ENCODE measurements at regions not wholly inside any gene's neighbourhood (a gene's known extent, or its start where the extent isn't known, plus 50 kb on each side); places are given as distances from the start of the nearest gene placed in this dataset.
A peak's percentile ranks its signal among the peaks of the same experiment; 100 is the strongest.
"Not testable (repeated sequence)": the region's sequence is repeated elsewhere in the genome, so short reads cannot be mapped to it uniquely, and the experiment has no call there.

DNA sequence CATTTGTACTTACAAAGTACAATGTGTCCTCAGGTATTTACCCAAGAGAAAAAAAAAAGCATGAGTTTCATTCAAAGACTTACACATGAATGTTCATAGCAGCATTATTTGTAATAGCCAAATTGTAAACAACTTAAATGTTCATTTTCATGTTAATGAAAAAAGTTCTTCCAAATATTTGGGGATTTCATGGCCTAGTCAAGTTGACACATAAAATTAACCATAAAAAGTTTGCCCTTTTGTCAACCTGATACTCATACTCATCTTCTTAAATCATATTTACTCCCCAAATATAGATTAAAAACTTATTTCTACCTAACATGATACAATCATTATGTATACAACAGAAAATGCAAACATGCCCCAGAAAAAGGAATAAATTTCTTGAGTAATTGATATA is 112.5 kb upstream of the EMCN start:
- Mint-ChIP-seq H3K9me3 (peaks cover 5% of the 10 kb centered on the region), H3K27ac (no peak overlapping the region), H3K27me3 (peaks cover under 1% of the 10 kb centered on the region), H3K36me3 (no peaks in the 10 kb centered on the region), H3K4me3 (no peak overlapping the region), H3K4me1 (no peaks in the 10 kb centered on the region)
- DNase-seq (ENCODE audit: low spot score in 2 of 2): no peak
- ATAC-seq (ENCODE audit: low read depth): no peak

DNA sequence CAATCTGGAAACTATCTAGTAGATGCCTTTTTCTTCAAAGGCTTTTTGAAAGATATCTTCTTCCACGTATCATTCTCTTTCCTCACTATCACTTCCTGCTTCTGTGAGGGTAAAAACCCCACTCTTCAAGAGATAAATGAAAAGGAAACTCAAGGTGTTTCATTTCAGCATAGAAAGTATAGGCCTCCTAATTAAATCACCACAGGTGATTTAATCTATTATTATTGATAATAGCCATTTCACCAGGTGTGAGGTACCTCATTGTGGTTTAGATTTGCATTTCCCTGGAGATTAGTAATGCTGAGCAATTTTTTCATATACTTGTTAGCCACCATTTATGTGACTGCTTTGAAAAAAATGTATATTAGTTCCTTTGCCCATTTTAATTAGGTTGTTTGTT is 92.0 kb upstream of the EMCN start:
- no peak for DNase-seq (ENCODE audit: low spot score in 2 of 2)
- Mint-ChIP-seq H3K4me3 (no peak overlapping the region), H3K9me3 (no peaks in the 10 kb centered on the region), H3K27me3 (no peaks in the 10 kb centered on the region), H3K36me3 (no peaks in the 10 kb centered on the region), H3K4me1 (peaks cover 4% of the 10 kb centered on the region), H3K27ac (no peak overlapping the region)
- no peak for ATAC-seq (ENCODE audit: low read depth)

DNA sequence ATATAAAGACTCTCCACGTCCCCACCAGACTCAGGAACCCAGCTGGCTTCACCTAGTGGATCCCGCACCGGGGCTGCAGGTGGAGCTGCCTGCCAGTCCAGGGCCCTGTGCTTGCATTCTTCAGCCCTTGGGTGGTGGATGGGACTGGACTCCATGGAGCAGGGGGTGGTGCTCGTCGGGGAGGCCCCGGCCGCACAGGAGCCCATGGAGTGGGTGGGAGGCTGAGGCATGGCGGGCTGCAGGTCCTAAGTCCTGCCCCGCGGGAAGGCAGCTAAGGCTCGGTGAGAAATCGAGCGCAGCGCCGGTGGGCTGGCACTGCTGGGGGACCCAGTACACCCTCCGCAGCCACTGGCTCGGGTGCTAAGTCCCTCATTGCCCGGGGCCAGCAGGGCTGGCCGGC is 90.8 kb upstream of the EMCN start:
- H3K4me3 Mint-ChIP-seq; H3K27ac Mint-ChIP-seq; ATAC-seq (ENCODE audit: low read depth); H3K27me3 Mint-ChIP-seq; DNase-seq (ENCODE audit: low spot score in 2 of 2); H3K36me3 Mint-ChIP-seq; H3K4me1 Mint-ChIP-seq; H3K9me3 Mint-ChIP-seq: not testable (repeated sequence)

DNA sequence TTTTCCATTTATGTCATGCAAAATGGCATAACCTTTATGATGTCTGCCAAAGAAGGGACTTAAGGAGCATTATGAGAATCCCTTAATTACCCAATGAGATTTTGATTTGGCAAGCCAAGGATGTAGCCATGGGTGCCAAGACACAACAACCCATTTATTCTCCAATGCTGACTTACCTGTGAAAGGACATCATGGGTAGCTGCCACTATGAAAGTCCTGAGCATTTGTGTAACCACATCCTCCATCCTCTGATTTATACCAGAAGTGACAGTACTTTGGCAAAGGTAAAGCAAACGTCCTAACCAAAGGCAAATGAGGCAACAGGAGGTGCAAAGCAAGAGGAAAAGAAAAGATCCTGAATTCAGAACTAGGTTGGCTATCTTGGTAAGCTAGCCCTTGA is 87.3 kb upstream of the EMCN start:
- Mint-ChIP-seq H3K4me3 (no peak overlapping the region), H3K9me3 (no peaks in the 10 kb centered on the region), H3K36me3 (no peaks in the 10 kb centered on the region), H3K27me3 (peaks cover 4% of the 10 kb centered on the region), H3K4me1 (peaks cover 1% of the 10 kb centered on the region), H3K27ac (no peak overlapping the region)
- DNase-seq (ENCODE audit: low spot score in 2 of 2): no peak
- ATAC-seq (ENCODE audit: low read depth): no peak

DNA sequence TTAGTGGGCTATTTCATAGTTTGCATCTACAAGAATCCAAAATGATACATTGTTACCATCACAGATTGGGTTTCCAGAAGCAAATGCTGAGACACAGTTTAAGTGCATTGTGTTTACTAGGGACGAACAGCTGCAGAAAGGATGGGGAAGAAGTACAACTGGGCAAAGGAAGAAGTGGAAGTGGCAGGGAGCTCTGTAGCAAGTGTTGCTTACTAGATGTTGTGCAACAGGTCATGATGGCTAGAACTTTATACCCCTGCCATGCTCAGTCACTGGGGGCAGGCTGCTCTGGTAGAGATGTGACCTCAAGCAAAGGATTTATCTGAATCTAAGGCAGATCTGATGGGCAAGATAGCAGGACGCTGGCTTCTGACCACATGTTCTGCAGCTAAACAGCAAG is 76.1 kb upstream of the EMCN start:
- Mint-ChIP-seq H3K4me3 (no peak overlapping the region), H3K9me3 (no peaks in the 10 kb centered on the region), H3K27ac (no peak overlapping the region), H3K36me3 (no peaks in the 10 kb centered on the region), H3K27me3 (peaks cover 3% of the 10 kb centered on the region), H3K4me1 (no peaks in the 10 kb centered on the region)
- DNase-seq (ENCODE audit: low spot score in 2 of 2) (no peak), ATAC-seq (ENCODE audit: low read depth) (no peak)

DNA sequence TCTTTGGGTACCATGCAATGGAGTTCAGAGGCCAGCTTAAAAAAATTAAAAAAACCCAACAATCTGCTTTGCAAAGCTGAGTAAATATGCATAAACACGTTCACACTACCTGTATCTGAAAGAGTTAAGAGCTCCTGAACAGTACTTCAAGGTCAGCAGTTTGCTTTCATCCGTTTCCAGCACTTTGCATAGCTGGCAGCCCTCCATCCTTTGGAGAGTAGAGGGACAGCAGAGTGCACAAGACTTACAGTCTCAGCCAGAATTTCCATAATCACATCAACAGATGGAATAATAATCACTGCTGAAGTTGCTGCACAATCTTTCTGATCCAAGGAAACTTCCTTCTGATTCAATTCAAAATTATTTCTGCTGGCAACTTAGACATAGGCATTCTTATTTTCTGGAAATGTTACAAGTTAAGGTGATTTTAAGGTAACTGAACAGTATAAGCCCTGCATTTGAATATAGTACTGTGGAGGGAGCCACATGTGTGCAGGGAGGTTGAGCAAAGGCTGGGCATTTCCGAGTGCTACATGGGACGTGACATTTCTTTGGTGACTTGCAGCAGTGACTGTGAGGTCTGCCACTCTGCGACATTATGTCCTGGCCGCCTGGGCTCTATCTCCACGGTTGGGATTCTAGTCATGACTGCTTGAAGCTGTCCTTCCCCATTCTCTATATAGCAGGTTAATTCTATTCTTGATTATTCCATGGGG is 73.5 kb upstream of the EMCN start:
- Mint-ChIP-seq H3K9me3 (no peaks in the 10 kb centered on the region), H3K4me1 (no peaks in the 10 kb centered on the region), H3K36me3 (no peaks in the 10 kb centered on the region), H3K27ac (no peak overlapping the region), H3K4me3 (no peak overlapping the region), H3K27me3 (peaks cover 1% of the 10 kb centered on the region)
- no peak for ATAC-seq (ENCODE audit: low read depth)
- DNase-seq (ENCODE audit: low spot score in 2 of 2): no peak

DNA sequence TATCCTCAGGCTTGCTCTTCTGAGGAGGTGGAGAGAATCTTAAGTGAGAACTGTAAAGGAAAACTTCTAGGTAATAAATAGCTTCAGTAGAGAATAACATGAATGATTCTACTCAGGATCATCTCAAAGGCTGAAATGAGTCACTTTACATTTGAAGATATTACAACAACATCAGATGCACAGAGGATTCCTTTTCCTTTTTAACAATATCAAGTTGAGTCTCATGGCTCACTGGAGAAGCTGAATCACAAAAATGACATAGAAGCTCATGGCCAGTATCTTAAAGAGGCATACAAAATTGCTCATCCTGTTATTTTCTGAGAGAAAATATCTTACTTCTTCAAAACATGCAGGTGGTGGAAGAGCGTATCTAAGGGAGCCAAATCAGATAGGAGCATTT is 72.5 kb upstream of the EMCN start:
- no peak overlapping the region for H3K27ac Mint-ChIP-seq
- H3K4me1 Mint-ChIP-seq: no peaks in the 10 kb centered on the region
- H3K27me3 Mint-ChIP-seq: peaks cover 1% of the 10 kb centered on the region
- no peak for DNase-seq (ENCODE audit: low spot score in 2 of 2)
- no peak overlapping the region for H3K4me3 Mint-ChIP-seq
- H3K36me3 Mint-ChIP-seq: no peaks in the 10 kb centered on the region
- no peaks in the 10 kb centered on the region for H3K9me3 Mint-ChIP-seq
- no peak for ATAC-seq (ENCODE audit: low read depth)

DNA sequence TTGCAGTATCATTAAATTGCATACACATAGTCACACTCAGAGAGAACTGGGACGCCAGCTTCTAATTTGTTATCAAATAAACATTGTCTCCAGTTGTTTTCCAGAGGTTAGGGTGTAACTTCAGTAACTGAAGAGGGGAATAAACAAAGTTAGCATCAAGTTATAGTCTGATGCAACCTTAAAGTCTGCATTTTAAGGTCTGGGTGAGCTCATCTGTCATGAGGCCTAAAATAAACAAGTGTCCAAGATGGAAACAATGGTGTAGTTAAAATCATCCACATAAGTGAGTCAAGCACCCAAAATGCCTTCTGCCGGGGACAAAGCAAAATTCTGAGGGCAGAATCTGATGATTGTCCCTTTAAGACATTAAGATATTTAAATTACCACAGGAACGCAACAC is 70.3 kb upstream of the EMCN start:
- no peak overlapping the region for H3K4me3 Mint-ChIP-seq
- H3K9me3 Mint-ChIP-seq: no peaks in the 10 kb centered on the region
- no peaks in the 10 kb centered on the region for H3K36me3 Mint-ChIP-seq
- H3K27ac Mint-ChIP-seq: no peak overlapping the region
- H3K27me3 Mint-ChIP-seq: peaks cover 4% of the 10 kb centered on the region
- no peak for DNase-seq (ENCODE audit: low spot score in 2 of 2)
- no peak for ATAC-seq (ENCODE audit: low read depth)
- no peaks in the 10 kb centered on the region for H3K4me1 Mint-ChIP-seq

DNA sequence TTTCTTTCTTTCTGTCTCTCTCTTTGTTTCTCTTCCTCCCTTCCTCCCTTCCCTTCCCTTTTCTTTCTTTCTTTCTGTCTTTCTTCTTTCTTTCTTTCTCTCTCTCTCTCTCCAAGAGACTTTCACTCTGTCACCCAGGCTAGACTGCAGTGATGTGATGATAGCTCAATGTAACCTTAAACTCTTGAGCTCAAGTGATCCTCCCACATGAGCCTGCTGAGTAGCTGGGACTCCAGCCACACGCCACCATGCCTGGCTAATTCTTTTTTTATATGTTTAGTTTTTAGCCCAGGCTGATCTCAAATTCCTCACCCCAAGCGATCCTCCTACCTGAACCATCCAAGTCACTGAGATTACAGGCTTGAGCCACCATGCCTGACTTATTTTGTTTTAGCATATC is 64.3 kb upstream of the EMCN start:
- ATAC-seq (ENCODE audit: low read depth): no peak
- H3K9me3 Mint-ChIP-seq: no peaks in the 10 kb centered on the region
- no peak overlapping the region for H3K4me3 Mint-ChIP-seq
- H3K36me3 Mint-ChIP-seq: no peaks in the 10 kb centered on the region
- H3K27me3 Mint-ChIP-seq: peaks cover 4% of the 10 kb centered on the region
- no peak overlapping the region for H3K27ac Mint-ChIP-seq
- H3K4me1 Mint-ChIP-seq: no peaks in the 10 kb centered on the region
- no peak for DNase-seq (ENCODE audit: low spot score in 2 of 2)

DNA sequence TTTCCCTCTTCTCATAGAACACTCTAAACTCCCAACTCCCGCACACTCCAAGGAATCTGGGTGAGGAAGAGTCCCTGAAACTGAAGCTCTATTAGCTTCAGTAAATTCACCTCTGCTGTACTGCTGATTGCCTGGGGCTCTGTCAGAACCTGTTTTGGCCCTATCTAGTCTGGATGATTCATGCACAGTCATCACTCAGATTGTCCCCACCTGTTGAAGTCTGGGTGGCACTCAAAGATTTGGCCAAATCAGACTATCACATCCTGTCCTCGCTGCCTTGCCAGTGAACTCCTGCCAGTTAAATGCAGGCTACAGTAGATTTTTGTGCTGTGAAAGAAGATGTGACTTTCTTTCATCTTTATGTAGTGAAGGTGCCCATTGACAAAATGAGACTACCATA is 63.5 kb upstream of the EMCN start:
- Mint-ChIP-seq H3K9me3 (no peaks in the 10 kb centered on the region), H3K4me1 (no peaks in the 10 kb centered on the region), H3K27me3 (peaks cover 7% of the 10 kb centered on the region), H3K36me3 (no peaks in the 10 kb centered on the region), H3K4me3 (no peak overlapping the region), H3K27ac (no peak overlapping the region)
- DNase-seq (ENCODE audit: low spot score in 2 of 2) (no peak), ATAC-seq (ENCODE audit: low read depth) (no peak)

DNA sequence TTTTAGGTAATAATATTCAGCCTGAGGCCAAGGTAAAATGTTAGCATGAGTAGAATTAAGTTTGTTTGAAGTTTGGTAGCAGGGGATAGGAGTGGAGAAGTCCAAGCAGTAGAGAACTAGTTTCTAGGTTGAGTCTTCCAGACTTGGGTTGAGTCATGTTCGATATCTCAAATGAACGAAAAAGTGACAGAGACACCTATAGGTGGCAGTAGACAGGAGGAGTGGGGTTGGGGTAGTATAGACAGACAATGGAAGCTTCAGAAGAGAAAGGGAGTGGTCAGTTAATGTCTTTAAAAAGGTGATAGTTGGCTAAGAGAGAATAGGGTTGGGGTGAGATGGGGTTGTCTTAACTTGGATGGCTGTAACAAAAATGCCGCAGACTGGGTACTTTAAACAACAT is 58.7 kb upstream of the EMCN start:
- Mint-ChIP-seq H3K27me3 (peaks cover 4% of the 10 kb centered on the region), H3K9me3 (no peaks in the 10 kb centered on the region), H3K4me1 (no peaks in the 10 kb centered on the region), H3K4me3 (no peak overlapping the region), H3K36me3 (no peaks in the 10 kb centered on the region), H3K27ac (no peak overlapping the region)
- ATAC-seq (ENCODE audit: low read depth) (no peak), DNase-seq (ENCODE audit: low spot score in 2 of 2) (no peak)

DNA sequence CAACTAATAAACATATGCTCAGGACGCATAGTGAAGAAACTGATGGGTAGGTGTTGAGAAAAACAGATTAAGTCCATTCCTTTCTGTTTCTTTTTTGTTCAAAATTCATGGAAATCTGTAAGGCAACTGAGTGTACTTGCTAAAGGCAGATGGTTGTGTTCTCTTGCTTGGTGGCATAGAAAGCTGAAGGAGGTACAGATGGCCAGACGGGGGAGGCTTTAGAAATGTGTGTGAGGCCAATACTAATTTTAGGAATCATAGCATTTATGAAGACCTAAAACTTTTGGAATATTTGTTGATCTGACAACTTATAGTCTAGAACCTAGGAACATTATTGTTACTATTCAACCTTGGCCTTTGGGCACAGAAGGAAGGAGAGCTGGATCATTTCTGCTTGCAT is 56.8 kb upstream of the EMCN start:
- no peaks in the 10 kb centered on the region for H3K4me1 Mint-ChIP-seq

DNA sequence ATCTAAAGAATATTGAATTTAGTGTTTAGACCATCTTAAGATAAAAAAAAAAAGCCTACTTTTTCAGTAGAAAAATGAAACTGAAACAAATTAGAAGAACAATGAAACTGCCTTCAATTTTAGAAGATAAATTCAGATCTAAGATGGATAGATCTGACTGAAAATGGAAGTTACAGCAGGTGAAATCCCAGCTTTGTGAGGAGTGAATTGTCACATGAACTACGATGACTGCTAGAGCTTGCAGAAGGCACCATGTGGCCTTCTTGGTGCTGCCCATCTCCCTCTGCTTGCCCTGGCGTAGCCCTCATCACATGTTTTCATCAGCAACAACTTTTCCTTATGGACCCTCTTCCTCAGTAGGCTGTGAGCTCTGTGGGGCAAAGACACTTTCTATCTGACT is 51.4 kb upstream of the EMCN start:
- peaks cover 9% of the 10 kb centered on the region for H3K4me1 Mint-ChIP-seq
- H3K27me3 Mint-ChIP-seq: no peaks in the 10 kb centered on the region
- H3K9me3 Mint-ChIP-seq: no peaks in the 10 kb centered on the region
- no peaks in the 10 kb centered on the region for H3K36me3 Mint-ChIP-seq
- H3K4me3 Mint-ChIP-seq: no peak overlapping the region
- ATAC-seq (ENCODE audit: low read depth) (peak; percentile 26), DNase-seq (ENCODE audit: low spot score in 2 of 2) (no peak)
- H3K27ac Mint-ChIP-seq: no peak overlapping the region

More for the DNA sequence above, 56.8 kb upstream of the EMCN start:
- H3K27ac Mint-ChIP-seq: no peak overlapping the region
- ATAC-seq (ENCODE audit: low read depth): no peak
- peaks cover 4% of the 10 kb centered on the region for H3K27me3 Mint-ChIP-seq
- no peaks in the 10 kb centered on the region for H3K9me3 Mint-ChIP-seq
- no peak overlapping the region for H3K4me3 Mint-ChIP-seq
- no peak for DNase-seq (ENCODE audit: low spot score in 2 of 2)
- no peaks in the 10 kb centered on the region for H3K36me3 Mint-ChIP-seq
